HG02759 (cell line): ENCODE measurements at regions not wholly inside any gene's neighbourhood (a gene's known extent, or its start where the extent isn't known, plus 50 kb on each side); places are given as distances from the start of the nearest gene placed in this dataset.

Experiments used
- ATAC-seq: cut with Tn5 transposase; IDR thresholded peaks from one replicate; pipeline ENCODE4 v1.9.1; 2021; ENCODE audit warnings: mild to moderate bottlenecking, moderate library complexity; ENCODE audit not compliant: unreplicated experiment

DNA sequence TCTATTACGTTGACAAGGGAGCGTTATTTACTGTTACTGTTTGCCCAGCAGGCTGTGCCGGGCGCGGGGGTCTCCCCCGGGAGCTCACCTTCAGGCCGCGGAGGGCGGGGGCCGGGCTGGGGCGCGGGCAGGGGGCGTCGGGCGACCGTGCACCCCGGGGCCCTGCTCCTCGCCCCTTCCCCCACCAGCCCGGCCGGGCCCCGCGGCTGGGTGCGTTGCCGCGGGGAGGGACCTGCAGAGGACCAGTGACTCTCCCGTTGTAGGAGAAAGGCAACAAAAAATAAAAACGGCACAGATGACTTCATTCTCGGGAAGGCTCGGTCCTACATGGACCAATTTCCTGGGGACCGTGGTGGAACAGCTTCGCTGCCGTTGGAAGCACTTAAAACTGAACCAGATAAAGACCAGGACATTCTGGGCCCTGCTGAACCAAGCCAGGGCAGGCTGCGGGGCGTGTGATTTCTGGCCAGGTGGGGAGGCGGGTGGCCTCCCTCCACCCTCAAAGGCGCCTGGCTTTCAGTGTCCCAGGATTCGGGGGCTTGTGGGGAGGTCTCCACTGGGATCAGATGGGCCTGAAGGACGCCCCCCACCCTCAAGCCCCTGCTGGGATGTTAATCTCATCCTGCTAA, 57.4 kb downstream of the IGLL1 start:
- ATAC-seq = no peak

- ATAC-seq = no peak
These were observed 58.5 kb downstream of the IGLL1 start for GRCh38 chr22:23521441-23522113.

- ATAC-seq = no peak
These were observed 59.1 kb downstream of the IGLL1 start for GRCh38 chr22:23520863-23521440.

- no peak for ATAC-seq
These were observed 60.5 kb downstream of the IGLL1 start for GRCh38 chr22:23519442-23520157.

DNA sequence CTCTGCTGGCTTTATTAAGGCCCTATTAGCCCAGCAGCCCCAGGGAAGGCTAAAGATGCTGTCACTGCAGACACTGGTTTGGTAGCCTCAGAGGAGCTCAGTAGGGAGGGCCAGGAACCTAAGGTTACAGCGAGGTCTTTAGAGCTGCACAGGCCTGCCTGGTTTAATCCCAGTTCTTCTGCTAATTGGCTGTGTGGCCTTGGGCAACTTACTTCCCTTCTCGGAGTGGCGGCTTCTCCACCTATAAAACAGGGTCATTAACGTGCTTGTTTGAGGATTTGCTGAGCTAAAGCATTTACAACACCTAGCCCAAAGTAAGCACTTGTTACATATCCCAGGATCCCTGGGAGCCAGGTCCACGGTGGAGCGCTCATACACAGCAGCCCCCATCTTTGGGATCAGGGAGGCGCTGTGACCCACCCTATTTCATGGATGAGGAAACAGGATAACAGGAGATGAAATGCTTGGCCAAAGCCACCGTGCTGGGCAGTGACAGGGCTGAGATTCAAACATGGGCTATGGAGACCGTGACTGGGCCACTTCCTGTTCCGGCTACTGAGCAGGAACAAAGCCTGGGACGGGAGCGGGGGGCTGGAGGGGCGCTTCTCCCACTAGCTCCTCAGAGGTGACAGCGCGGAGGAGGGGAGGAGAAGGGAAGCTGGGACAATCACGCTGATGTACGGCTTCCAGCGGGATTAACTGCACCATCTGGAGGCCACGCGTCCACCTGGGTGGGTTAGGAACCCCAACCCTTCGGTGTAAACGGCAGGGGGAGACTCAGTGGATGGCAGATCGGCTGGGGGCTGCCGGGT, 61.5 kb downstream of the IGLL1 start:
- ATAC-seq = no peak

- no peak for ATAC-seq
These were observed 62.2 kb downstream of the IGLL1 start for GRCh38 chr22:23517804-23518375.

DNA sequence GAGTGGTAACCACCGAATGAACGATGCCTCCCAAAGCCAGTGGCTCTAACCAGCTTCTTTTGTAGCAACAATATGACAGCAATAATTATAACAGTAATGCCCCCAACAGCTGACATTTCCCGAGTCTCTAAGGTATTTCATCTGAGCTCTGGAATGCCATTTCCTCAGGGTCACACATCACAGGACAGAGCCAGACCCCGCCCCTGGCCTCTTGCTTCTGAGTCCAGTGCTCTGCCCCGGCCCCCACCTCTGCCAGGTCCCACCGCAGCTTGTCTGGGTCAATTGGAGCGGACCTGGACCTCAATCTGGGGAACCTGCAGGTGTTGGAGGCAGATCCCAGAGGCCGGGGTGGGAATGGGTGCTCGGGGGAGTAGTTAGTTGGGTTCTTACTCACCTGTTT, 63.8 kb downstream of the IGLL1 start:
- ATAC-seq = no peak

- ATAC-seq = no peak
These were observed 65.6 kb downstream of the IGLL1 start for GRCh38 chr22:23514322-23515038.

- no peak for ATAC-seq
These were observed 66.4 kb downstream of the IGLL1 start for GRCh38 chr22:23513705-23514104.

GRCh38 chr22:23513133-23513532, 67.0 kb downstream of the IGLL1 start:
- ATAC-seq = no peak

- no peak for ATAC-seq
These were observed 67.4 kb downstream of the IGLL1 start for GRCh38 chr22:23512721-23513120.

GRCh38 chr22:23512348-23512705, 67.8 kb downstream of the IGLL1 start:
- no peak for ATAC-seq

DNA sequence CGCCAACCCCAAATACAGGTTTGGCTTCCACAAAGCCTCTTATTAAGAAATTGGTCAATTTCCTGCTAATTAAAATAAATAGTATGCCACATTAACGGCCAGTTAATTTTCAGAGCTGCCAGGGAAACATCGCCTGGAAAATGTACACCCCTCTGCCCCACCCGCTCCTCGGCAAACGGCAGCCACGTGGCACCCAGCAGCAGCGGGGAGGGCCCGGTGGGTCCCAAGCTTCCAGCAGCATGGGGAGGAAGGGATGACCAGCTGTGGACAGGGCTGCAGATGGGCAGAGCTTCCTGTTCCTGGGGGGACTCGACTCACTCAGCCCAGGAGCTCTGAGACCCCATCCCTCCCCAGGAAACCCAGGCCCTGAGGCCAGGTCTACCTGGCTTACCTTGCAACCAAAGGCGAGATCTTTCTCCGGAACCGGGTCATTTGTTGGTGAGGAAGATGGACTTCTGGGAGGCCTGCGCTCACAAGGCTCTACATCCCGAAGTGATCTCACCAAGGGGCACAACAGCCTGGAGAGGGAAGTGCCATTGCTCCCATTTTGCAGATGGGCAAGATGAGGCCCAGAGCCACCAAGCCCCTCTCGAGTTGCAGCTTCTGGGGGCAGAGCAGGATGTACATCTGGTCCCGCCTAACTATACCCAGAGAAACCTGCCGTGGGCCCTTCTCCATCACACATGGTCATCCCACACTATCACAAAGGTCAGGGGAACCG, 68.3 kb downstream of the IGLL1 start:
- no peak for ATAC-seq

GRCh38 chr22:23509571-23510302, 70.4 kb downstream of the IGLL1 start:
- ATAC-seq = no peak

- no peak for ATAC-seq
These were observed 75.6 kb downstream of the IGLL1 start for GRCh38 chr22:23504516-23504915.

GRCh38 chr22:23503736-23504440, 76.2 kb downstream of the IGLL1 start:
- ATAC-seq = no peak

- ATAC-seq = no peak
These were observed 76.9 kb downstream of the IGLL1 start for GRCh38 chr22:23503142-23503541.

DNA sequence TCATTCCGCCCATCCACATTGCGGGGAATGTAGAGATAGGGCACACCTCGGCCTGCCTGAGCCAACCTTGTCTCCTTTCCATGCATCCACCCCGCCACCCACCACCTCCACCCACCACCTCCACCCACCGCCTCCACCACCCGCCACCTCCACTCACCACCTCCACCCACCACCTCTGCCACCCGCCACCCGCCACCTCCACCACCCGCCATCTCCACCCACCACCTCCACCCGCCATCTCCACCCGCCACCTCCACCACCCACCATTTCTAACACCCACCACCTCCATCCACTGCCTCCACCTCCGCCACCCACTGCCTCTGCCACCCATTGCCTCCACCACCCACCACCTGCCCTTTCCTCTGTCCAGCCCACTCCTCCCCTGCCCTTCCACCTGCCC, 78.4 kb downstream of the IGLL1 start:
- no peak for ATAC-seq
